Activated gamma-delta T cell treated with anti-CD3 and anti-CD28 coated beads, Interleukin-2, amount 50 U/mL, for 16 hours (primary cell): ENCODE measurements at regions not wholly inside any gene's neighbourhood (a gene's known extent, or its start where the extent isn't known, plus 50 kb on each side); places are given as distances from the start of the nearest gene placed in this dataset.

Experiments
- DNase-seq: peaks from one replicate; pipeline ENCODE4 v3.0.0-alpha.2; 2020; ENCODE audit warnings: low read depth

DNA sequence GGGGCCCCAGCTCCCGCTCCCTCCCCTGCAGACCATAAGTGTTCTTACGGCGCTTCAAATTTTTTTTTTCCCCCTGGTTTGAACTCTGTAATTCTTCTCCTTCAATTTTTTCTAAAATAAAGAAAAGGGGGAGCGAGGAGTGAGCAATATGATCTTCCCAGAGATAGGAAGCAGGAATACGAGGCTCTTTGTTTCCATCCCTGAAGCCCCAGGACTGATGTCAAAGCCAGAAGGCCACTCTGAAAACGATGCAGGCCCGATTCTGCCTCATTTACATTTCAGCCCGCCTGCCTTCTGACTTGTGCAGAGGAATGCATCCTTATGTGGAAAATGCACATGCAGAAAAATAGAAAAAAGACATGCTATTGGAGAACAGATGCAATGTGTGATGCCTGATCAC, 401.5 kb upstream of the MKI67 start:
- no peak for DNase-seq

DNA sequence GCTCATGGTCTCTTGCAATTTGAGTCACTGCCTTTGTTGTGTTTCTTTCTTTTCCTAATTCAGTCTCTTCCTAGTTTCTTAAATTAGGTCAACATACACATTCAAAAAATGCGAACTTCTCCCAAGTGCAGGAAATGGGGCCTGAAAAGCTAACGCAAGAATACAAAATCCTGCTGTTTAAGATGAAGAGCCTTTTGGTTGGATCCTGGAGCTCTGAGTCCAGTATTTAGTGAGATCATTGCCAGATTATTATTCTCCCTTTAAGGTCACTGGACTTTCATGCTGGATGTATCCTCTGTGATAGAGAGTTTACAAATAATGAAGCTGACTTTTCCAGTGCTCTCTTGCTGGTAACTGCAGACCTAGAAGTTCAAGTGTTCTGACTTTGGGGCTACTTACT, 401.9 kb upstream of the MKI67 start:
- no peak for DNase-seq

DNA sequence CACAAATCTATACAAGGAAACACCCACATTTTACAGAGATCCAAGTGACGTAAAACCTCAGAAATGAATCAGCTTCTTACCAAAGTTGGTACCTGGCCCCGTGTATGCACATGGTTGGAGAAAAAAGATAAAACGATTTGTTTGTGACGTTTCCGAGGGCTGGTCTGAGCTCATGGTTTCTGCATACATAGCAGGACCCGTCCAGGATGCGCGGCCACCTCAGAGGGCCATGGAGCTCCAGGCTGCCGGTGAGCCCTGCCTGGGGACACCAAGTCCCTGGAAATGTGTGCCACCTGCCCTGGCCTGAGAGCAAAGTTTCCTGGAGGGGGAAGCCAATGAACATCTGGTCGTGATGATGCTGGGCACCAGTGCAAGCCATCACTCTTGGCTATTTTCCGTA, 402.6 kb upstream of the MKI67 start:
- DNase-seq, result no peak

DNA sequence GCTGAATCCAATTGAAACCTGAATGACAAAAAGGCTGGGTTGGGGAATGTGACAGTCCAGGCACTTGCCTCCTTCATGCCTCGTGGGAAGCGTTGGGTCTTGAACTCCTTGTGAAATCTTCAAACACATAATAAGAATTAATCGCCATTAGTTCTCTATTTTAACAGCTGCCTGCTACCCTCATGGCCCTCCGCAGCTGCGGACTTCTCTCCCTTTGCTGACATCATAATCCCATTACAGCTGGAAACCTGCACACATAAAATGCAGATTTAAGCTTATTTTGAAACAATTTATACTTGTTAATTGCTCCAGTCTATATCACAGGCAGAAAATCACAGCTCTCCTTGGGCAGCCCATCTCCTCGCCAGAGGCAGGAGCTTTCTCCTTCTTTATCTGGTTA, 403.0 kb upstream of the MKI67 start:
- DNase-seq, result no peak

DNA sequence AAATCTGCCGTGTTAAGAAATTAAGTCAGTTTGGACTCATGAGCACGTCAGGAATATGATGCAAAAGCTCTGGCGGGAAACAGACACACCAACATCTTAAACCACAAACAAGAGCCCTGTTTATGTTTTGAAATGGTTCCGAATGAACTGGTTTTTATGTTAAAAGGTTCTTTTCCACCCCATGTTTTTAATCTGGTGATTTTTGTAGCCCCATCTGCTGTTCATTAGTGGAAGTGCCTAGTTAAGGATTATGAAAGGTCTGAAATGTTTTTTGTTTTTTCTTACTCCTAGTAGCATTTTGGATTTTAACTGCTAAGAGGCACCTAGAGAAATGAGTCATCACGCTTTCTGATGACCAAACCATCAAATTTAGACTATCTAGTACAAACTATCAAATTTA, 404.1 kb upstream of the MKI67 start:
- no peak for DNase-seq

DNA sequence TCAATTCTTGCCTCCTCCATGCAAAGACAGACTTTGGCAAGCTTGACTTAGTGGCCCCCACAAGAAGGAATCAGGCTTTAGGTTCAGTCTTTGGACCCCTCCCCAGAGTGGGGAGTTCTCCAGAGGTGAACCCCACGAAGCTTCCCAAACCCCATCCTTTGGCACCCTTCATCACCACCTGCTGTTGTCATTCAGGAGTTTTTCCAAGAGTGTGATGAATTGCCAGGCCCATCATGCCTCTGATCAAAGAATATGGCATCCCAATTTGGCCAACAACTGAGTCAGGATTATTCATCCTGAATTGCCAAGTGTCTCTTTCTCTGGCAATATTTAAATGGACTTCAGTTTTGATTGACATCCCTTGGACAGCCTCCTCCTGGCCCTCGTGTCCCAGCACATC, 404.7 kb upstream of the MKI67 start:
- no peak for DNase-seq

DNA sequence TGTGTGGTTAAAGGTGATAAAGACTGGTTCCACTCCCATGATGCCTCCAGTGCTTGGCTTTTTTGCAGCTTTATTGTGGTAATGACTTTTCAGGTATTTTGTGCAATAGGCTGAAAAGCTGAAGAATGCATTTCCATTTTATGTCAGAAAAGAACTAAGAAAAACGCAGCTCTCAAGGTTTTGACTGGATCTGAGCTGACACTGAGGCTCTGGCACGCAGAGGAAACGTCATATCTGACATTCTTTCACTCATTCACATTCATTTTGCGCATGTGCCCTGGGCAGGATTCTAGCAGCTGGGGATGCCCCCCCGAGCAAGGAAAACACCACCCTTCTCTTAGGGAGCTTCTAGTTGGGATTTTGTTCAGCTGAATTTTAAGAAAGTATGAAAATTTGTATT, 408.5 kb upstream of the MKI67 start:
- no peak for DNase-seq

DNA sequence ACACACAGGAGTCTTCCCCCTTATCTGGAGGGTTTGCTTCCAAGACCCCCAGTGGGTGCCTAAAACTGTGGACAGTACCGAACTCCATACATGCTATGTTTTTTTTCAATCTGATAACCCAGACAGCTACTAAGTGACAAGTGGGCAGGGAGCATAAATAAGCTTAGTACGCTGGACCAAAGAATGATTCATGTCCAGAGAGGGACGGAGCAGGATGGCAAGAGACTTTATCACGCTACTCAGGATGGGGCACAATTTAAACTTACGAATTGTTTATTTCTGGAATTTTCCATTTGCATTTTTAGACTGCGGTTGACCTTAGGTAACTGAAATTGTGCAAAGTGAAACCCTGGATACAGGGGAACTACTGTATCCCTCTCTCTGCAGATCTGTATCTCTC, 410.0 kb upstream of the MKI67 start:
- no peak for DNase-seq

DNA sequence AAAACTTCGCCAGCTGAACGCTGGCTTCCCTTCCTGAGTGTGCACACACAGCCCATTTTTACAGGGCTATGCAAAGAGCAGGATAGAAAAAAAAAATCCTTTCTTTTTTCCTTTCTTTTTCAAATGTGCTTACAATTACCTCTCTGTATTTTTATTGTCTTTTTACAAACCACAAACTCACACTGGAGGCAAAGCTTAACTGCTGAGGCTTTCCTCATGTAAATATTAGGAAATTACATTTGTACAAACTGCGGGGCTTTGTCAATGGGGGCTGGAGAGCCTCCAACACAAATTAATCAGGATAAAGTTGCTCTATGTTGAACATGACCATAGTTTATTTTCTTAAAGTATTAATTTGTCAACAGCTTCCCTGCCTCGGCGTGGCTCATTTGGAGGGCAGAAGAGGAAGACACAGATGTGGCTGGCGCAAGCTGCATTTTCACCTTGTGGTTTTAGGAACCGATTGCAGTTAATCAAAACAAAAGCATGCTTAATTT, 411.7 kb upstream of the MKI67 start:
- no peak for DNase-seq

DNA sequence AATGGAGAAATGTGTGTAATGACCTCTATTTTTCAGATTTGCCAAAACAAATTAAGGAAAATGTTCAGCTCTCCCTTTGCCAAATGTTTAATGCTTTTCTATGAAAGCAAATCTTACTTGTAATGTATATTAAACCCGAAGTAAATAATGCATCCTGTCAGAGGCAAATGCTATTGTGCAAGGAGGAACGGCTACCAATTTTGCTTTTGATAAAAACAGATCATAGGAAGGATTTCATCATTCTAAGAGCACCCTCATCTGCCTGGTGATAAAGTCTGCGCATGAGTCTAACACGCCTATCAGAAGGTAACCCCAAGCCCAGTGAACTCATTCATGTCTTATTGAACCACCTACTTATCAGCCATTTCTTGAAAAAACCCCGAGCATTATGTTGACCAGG, 412.4 kb upstream of the MKI67 start:
- DNase-seq, result no peak

DNA sequence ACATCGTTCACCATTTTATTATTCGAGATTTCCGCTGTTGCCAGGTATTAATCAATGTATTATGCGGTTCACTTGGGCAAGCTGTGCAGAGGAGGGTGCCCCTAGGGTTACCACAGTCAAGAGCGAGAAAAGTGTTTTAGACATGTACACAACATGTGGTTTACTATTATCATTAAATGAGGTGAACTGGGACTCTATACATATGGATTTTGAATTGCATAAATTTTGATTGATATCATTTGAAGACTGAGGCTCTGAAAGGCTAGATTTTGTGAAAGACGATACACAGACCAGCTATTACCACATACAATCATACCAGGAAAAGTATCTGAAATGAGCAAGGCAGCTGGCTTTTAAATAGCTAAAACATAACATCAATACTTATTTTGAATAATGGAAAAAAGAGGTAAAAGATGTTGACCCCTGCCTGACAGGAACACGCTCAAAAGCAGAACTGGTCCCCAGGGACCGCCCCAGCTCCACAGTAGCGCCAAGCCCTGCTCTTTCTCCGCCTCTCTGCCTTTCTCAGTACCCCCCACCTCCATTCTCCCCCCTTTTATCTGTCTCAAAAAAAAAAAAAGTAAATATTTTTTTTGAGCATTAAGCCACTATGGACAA, 413.4 kb upstream of the MKI67 start:
- DNase-seq, result no peak

DNA sequence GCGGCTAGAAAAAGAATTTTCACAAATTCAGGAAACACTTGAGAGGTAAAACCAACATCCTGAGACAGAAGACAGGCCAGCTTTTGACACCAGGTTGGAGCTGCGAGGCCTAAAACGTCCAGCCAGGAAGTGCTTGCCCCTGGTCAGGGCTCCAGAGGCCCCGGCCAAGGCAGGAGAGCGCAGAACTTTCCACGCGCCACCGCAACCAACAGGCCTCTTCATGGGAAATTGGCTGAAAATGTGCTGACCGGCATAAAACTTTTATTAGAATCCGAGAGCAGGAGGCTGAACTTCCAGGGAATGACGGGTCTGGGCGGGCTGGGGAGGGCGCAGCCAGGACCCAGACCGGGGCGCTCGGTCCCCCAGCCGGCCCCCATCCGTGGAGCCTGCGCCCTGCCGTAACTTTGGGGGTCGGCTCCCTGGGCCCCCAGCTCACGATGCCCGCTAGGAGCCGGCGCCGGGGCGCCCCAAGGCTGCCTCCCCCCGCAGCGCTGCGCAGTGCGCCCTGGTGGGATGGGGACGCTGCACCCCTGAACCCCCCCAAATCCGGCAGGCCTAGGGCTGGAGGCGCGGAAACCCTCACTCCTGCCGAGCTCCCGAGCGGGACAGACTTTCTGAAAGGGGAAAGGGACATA, 414.0 kb upstream of the MKI67 start:
- DNase-seq, result no peak

DNA sequence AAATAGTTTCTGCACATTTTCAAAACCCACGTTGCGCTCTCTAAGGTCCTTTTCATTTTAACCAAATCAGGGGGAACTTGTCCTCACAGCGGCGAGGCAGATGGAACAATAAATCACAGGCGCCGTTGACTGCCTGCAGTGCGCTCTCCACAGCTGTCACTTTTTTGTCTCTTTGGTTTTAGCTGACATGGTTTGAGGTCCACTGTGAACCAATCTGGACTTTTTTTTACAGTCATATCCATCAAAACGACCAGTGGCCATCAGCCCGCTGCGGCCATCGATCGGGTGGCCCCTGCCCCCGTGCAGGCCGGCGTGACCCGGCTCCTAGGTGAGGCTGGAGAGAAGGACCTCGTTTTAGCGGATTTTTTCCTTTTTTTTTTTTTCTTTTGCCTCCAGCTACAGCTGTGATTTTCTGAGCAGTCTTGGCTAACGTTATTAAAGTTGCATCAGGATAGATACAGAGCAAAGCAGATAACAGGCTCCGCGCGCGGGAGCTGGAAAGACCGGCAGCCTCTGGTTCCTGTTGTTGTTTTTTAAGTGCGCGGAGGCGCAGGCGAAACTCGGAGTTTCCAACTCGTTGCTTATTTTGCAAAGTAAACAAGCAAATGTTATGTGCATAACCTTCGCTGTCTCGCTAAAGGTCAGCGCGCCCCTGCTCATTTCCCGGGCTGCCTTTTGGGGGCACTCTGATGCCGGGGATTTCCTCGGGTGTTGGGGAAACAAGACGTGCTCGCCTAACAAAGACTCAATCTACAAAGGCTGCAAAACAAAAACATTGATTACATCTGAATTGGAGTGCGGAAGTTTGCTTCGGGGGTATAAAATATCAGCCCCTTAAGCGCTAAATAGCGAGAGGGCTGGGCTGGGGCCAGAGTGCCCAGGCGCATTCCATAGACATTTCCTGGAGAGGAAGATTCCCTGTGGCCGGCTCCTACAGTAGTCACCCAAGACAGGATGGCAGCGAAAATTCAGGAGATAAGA, 414.8 kb upstream of the MKI67 start:
- DNase-seq, result no peak

DNA sequence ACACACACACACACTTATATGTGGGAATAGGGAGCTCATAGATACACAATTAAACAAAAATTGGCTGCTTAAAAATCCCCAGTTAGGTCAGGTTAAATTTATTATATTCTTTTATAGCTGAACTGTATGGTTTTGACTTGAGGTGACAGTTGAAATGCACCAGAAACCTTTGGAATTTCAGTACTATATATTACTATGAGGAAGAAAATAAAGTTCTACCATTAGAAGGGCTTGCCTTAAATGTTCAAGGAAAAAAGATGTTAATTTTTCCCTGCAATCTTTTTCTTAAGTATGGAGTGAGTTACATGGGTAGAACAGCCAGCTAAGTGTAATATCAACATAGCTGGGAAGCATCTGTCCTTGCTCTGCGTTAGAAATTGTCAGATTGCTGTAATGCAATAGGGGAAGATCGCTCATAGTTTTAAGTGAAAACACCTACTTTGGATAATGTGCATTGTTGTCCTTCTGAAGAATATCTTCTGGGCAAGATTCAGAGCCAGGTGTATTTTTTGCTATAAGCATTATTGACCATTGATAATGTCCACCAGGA, 415.8 kb upstream of the MKI67 start:
- no peak for DNase-seq

DNA sequence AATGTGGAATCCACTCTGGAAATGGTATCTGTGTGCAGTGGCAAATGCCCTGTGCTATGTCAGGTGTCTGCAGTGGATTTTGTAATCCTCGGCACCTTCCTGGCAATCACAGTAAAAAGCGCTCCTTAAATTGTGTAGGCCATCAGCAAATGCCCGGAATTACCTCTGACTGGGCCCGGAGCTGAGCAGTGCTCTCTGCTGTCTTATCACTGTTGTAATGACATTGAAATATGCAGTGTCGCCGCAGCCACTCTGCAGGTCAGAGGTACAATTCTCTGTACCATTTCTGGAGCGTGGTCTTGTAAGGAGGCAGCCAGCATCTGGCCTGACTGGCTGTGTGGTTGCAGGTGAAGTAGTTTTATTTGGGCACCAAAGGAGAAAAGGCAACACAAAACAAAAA, 416.4 kb upstream of the MKI67 start:
- no peak for DNase-seq

DNA sequence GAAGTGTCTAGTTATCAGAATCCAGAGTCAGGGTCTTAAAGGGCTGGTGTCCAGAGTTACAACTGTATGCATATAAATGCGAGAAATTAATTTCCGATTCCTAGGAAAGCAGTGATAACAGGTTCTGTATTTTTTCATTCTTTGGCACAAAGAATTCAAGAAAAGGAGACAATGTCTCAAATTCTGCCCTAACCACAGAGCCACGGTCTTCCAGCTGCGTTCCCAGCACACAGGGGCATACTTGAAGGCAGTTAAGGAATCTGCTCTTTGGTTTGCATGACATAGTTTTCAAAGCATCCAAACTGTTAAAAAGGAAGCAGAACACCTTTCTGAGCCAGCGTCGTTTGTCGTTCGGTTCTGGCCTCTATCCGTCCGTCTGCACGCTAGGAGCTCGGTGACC, 416.9 kb upstream of the MKI67 start:
- DNase-seq, result no peak

DNA sequence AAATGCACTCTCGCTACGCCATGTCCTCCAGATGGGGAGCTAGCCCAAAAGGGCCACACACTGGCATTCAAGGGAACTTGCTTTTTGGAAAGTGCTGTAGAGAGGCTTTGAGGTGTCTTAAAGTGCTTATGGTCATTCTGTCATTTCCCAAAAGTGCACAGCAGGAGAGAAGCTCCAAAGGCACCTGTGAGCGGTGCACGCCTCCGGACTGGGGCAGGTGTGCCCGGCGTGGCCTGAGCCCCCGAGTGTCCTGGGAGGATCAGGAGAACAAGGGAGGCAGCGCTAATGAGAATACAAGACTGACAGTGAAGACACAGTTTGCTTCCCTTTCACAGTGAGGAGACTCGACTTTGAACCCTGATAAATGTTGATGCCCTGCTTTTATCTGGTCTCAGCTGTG, 419.0 kb upstream of the MKI67 start:
- no peak for DNase-seq

DNA sequence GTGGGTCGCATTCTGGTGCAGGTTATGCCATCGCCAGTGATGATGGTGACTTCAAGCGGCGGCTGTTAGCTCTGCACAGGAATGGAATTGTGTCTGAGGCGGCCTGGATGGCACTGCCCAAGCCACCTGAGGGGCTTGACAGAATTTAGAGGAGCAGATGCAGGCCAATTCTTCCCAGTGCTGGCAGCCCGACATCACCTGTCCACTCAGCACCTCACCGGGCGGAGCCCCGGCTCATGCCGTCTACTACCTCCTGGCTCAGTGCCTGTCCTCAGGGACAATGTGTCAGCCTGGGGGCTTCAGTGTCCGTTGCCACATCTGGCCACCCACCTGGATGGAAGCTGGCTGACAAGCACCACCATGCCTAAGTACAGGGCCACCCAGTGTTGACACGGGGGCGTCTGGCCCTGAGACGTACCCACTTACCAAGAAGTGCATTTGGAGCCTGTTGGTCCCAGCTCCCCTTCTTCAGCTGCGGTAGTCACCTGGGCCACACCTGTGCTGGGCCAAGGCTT, 420.5 kb upstream of the MKI67 start:
- no peak for DNase-seq

DNA sequence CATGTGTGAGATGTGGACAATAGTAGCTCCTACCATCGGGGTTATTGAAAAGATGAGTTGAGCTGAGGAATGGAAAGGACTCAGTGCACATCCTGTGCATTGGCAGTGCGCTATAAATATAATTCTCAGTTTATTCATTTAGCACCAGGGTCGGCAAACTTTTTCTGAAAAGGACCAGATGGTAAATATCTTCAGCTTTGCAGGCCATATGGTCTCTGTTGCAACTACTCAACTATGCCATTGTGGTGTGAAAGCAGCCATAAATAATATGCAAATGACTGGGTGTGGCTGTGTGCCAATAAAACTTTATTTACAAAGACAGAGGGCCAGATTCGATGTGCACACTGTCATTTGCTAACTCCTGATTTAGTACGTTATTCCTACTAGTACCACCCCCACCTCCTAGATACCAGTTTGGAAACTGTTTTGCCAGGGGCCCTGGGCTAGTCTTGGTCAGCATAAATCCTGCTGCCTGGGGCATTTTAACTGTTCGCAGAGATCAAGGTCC, 422.9 kb upstream of the MKI67 start:
- DNase-seq, result no peak

DNA sequence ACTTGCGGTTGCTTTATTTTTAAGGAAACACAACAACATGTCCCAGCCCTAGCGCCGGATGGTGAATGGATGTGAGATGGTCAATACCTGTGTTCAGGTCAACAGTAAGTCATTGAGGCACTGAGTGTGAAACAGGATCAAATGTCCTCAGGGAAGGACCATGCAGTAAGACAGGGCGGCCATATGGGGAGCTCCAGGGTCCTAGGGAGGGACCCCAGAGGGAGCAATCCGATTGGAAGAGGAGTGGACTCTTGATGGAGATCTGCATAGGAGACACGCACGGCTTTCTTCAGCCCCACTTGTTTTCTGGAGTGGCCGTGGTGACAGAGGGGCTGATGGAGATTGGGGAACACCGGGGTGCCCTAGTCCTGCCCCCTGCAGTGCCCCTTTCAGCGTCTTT, 423.8 kb upstream of the MKI67 start:
- DNase-seq, result no peak

DNA sequence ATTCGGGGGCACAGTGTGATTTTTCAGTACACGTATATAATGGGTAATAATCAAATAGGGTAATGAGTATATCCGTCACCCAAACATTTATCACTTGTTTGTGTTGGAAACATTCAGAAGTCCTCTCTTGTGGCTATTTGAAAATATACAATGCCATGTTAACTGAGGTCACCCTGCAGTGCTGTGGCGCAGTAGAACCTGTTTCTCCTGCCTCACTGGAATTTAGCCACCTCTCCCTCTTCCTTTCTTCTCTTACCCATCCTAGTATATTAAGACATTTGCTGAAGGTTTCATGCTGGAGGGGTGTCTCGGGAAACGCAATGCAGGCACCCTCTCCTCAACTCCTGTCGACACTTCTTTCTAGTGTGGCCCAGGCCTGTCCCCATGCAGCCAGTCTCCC, 425.3 kb upstream of the MKI67 start:
- DNase-seq, result no peak

DNA sequence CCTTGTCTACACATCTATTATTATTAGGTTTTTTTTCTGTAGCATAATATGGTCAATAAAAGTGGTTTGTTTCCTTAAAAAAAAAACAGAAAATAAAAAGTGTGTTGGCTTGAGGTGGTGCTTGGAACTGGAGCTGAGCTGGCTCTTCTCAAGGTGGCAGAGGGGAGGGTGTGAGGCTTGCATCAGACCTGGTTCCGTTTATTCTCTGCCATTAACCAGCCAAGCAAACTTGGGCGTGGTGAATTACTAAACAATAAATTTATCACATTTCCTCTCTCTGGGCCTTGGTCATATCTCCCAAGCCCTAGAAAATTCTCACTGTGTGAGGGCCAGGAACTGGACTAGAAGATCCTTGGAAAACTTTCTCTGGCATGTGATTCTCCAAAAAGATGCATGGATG, 427.5 kb upstream of the MKI67 start:
- DNase-seq, result no peak
